Left forelimb (tissue), 1 donor: ENCODE measurements at regions not wholly inside any gene's neighbourhood (a gene's known extent, or its start where the extent isn't known, plus 50 kb on each side); places are given as distances from the start of the nearest gene placed in this dataset.
"Not testable (repeated sequence)": the region's sequence is repeated elsewhere in the genome, so short reads cannot be mapped to it uniquely, and the experiment has no call there.

Source experiments
- DNase-seq: peaks from one replicate; pipeline ENCODE4 v3.0.0-alpha.2; 2018; ENCODE audit warnings: low spot score

GRCh38 chr2:226327830-226328229 lies 471.8 kb downstream of the IRS1 start:
- no peak for DNase-seq

GRCh38 chr2:226325526-226325925 lies 474.1 kb downstream of the IRS1 start:
- no peak for DNase-seq

- no peak for DNase-seq
Measured at GRCh38 chr2:226320076-226320948, 479.3 kb downstream of the IRS1 start.

- no peak for DNase-seq
Measured at GRCh38 chr2:226317970-226318369, 481.6 kb downstream of the IRS1 start.

- DNase-seq: no peak
Measured at GRCh38 chr2:226313060-226313459, 486.6 kb downstream of the IRS1 start.

GRCh38 chr2:226312155-226312554 lies 487.5 kb downstream of the IRS1 start:
- no peak for DNase-seq

GRCh38 chr2:226310146-226310545 lies 489.5 kb downstream of the IRS1 start:
- no peak for DNase-seq

GRCh38 chr2:226308986-226309385 lies 490.6 kb downstream of the IRS1 start:
- no peak for DNase-seq

GRCh38 chr2:226308323-226308680 lies 491.3 kb downstream of the IRS1 start:
- no peak for DNase-seq

- DNase-seq: no peak
Measured at GRCh38 chr2:226307487-226308322, 491.9 kb downstream of the IRS1 start.

GRCh38 chr2:226306969-226307368 lies 492.7 kb downstream of the IRS1 start:
- DNase-seq: no peak

GRCh38 chr2:226304308-226304707 lies 495.3 kb downstream of the IRS1 start:
- no peak for DNase-seq

GRCh38 chr2:226303707-226304106 lies 495.9 kb downstream of the IRS1 start:
- no peak for DNase-seq

- DNase-seq: no peak
Measured at GRCh38 chr2:226300196-226300886, 499.3 kb downstream of the IRS1 start.

GRCh38 chr2:226299771-226300170 lies 499.8 kb downstream of the IRS1 start:
- no peak for DNase-seq

GRCh38 chr2:226295681-226296080 lies 503.9 kb downstream of the IRS1 start:
- no peak for DNase-seq

GRCh38 chr2:226295123-226295522 lies 504.5 kb downstream of the IRS1 start:
- no peak for DNase-seq

- DNase-seq: not testable (repeated sequence)
Measured at GRCh38 chr2:226291281-226291680, 508.3 kb downstream of the IRS1 start.

GRCh38 chr2:226286916-226287315 lies 512.7 kb downstream of the IRS1 start:
- no peak for DNase-seq

GRCh38 chr2:226283796-226284195 lies 515.8 kb downstream of the IRS1 start:
- no peak for DNase-seq

- DNase-seq: no peak
Measured at GRCh38 chr2:226282151-226282550, 517.5 kb downstream of the IRS1 start.

- DNase-seq: not testable (repeated sequence)
Measured at GRCh38 chr2:226280136-226280535, 519.5 kb downstream of the IRS1 start.

- DNase-seq: no peak
Measured at GRCh38 chr2:226275215-226275614, 524.4 kb downstream of the IRS1 start.
